CD4-positive, CD25-positive, alpha-beta regulatory T cell (primary cell): ENCODE measurements at regions not wholly inside any gene's neighbourhood (a gene's known extent, or its start where the extent isn't known, plus 50 kb on each side); places are given as distances from the start of the nearest gene placed in this dataset.
"Not testable (repeated sequence)": the region's sequence is repeated elsewhere in the genome, so short reads cannot be mapped to it uniquely, and the experiment has no call there.

ENCODE experiments used
- ATAC-seq, 2 donors: fragments of 150-1000 bp; cut with Tn5 transposase; one replicate each; pipeline ENCODE4 v1.10.0; 2021; ENCODE audit warnings: low read depth in 2 of 2, moderate number of reproducible peaks in 2 of 2, moderate library complexity in 1 of 2
- DNase-seq, 3 donors: peaks; one replicate each; pipeline versions ENCODE4 v3.0.0 to v3.0.0-alpha.2; 2012 to 2022; ENCODE audit warnings: mixed read lengths in 1 of 3
- H3K27ac ChIP-seq: one replicate; pipeline ENCODE4 v1.7.0; 2013; ENCODE audit warnings: mild to moderate bottlenecking, low read length; ENCODE audit not compliant: insufficient read depth, poor library complexity, severe bottlenecking
- H3K27me3 ChIP-seq: one replicate; pipeline ENCODE4 v1.7.0; 2013; ENCODE audit warnings: low read length; ENCODE audit not compliant: control insufficient read depth, insufficient read depth
- H3K36me3 ChIP-seq: one replicate; pipeline ENCODE4 v1.7.0; 2013; ENCODE audit warnings: mild to moderate bottlenecking, low read length, moderate library complexity; ENCODE audit not compliant: control insufficient read depth, insufficient read depth
- H3K4me1 ChIP-seq: 2 replicates; pipeline ENCODE4 v1.7.0; 2013; ENCODE audit warnings: mild to moderate bottlenecking, low read length; ENCODE audit not compliant: insufficient read depth, control insufficient read depth, poor library complexity, severe bottlenecking
- H3K4me3 ChIP-seq: one replicate; pipeline ENCODE4 v1.7.0; 2013; ENCODE audit warnings: low read depth, mild to moderate bottlenecking, low read length, moderate library complexity
- H3K9me3 ChIP-seq, 2 experiments: 1 replicate in 1 of 2; 2 replicates in 1 of 2; pipeline ENCODE4 v1.7.0; 2013; ENCODE audit warnings: low read length in 2 of 2, mild to moderate bottlenecking in 1 of 2, moderate library complexity in 1 of 2; ENCODE audit not compliant: control insufficient read depth in 2 of 2
- H3K27ac Mint-ChIP-seq, 3 donors: one replicate each; pipeline ENCODE4 v1.8.0; 2020 to 2022; ENCODE audit warnings: mild to moderate bottlenecking in 3 of 3, mixed read lengths in 3 of 3, moderate library complexity in 2 of 3
- H3K27me3 Mint-ChIP-seq: one replicate; pipeline ENCODE4 v1.8.0; 2022; ENCODE audit warnings: mild to moderate bottlenecking, mixed read lengths
- H3K36me3 Mint-ChIP-seq: one replicate; pipeline ENCODE4 v1.8.0; 2020; ENCODE audit warnings: mixed read lengths
- H3K4me1 Mint-ChIP-seq, 4 donors: one replicate each; pipeline ENCODE4 v1.8.0; 2020 to 2022; ENCODE audit warnings: mixed read lengths in 4 of 4, mild to moderate bottlenecking in 1 of 4
- H3K4me3 Mint-ChIP-seq, 4 donors: one replicate each; pipeline ENCODE4 v1.8.0; 2020 to 2022; ENCODE audit warnings: mild to moderate bottlenecking in 4 of 4, mixed read lengths in 4 of 4, moderate library complexity in 3 of 4
- H3K9me3 Mint-ChIP-seq, 7 donors: one replicate each; pipeline ENCODE4 v1.8.0; 2020 to 2022; ENCODE audit warnings: mixed read lengths in 7 of 7, mild to moderate bottlenecking in 3 of 7, moderate library complexity in 2 of 7

GRCh38 chr2:228430986-228431385 lies 249.5 kb upstream of the SPHKAP start:
- no peaks in the 10 kb centered on the region for H3K27me3 Mint-ChIP-seq
- H3K27ac Mint-ChIP-seq, result no peak overlapping the region
- H3K9me3 Mint-ChIP-seq, result peaks cover 0 to 31% (median 4%) of the 10 kb centered on the region in 7 donors
- H3K9me3 ChIP-seq, result no peaks in the 10 kb centered on the region
- no peak overlapping the region for H3K4me3 ChIP-seq
- H3K36me3 ChIP-seq, result no peaks in the 10 kb centered on the region
- no peaks in the 10 kb centered on the region for H3K4me1 ChIP-seq
- H3K4me1 Mint-ChIP-seq, result no peaks in the 10 kb centered on the region
- H3K27me3 ChIP-seq, result no peaks in the 10 kb centered on the region
- no peak overlapping the region for H3K27ac ChIP-seq
- ATAC-seq, result no peak
- H3K4me3 Mint-ChIP-seq, result no peak overlapping the region
- H3K36me3 Mint-ChIP-seq, result no peaks in the 10 kb centered on the region
- DNase-seq, result no peak

- Mint-ChIP-seq H3K4me3 (no peak overlapping the region), H3K36me3 (no peaks in the 10 kb centered on the region), H3K4me1 (no peaks in the 10 kb centered on the region), H3K9me3 (peaks cover 0 to 28% (median 8%) of the 10 kb centered on the region in 7 donors), H3K27ac (no peak overlapping the region), H3K27me3 (no peaks in the 10 kb centered on the region)
- Histone ChIP-seq H3K27ac (no peak overlapping the region), H3K27me3 (no peaks in the 10 kb centered on the region), H3K36me3 (no peaks in the 10 kb centered on the region), H3K9me3 (no peaks in the 10 kb centered on the region), H3K4me3 (no peak overlapping the region), H3K4me1 (no peaks in the 10 kb centered on the region)
- DNase-seq, result no peak
- no peak for ATAC-seq
Measured at GRCh38 chr2:228426502-228427216, 245.2 kb upstream of the SPHKAP start.

GRCh38 chr2:228425411-228426060 lies 244.0 kb upstream of the SPHKAP start:
- not testable (repeated sequence) for DNase-seq, H3K36me3 Mint-ChIP-seq, H3K27ac ChIP-seq, H3K4me1 Mint-ChIP-seq, H3K4me1 ChIP-seq, H3K4me3 Mint-ChIP-seq, H3K36me3 ChIP-seq, H3K27me3 ChIP-seq, ATAC-seq, H3K27me3 Mint-ChIP-seq, H3K9me3 ChIP-seq, H3K4me3 ChIP-seq, H3K27ac Mint-ChIP-seq
- peaks cover 0 to 20% (median 8%) of the 10 kb centered on the region in 7 donors for H3K9me3 Mint-ChIP-seq

- no peaks in the 10 kb centered on the region for H3K4me1 Mint-ChIP-seq
- Histone ChIP-seq H3K27me3 (no peaks in the 10 kb centered on the region), H3K4me3 (no peak overlapping the region), H3K36me3 (no peaks in the 10 kb centered on the region), H3K4me1 (no peaks in the 10 kb centered on the region), H3K27ac (no peak overlapping the region), H3K9me3 (no peaks in the 10 kb centered on the region)
- no peak for DNase-seq
- H3K9me3 Mint-ChIP-seq, result peaks cover 0 to 10% (median 3%) of the 10 kb centered on the region in 7 donors
- no peaks in the 10 kb centered on the region for H3K36me3 Mint-ChIP-seq
- H3K27ac Mint-ChIP-seq, result no peak overlapping the region
- no peak for ATAC-seq
- no peak overlapping the region for H3K4me3 Mint-ChIP-seq
- H3K27me3 Mint-ChIP-seq, result no peaks in the 10 kb centered on the region
Measured at GRCh38 chr2:228417956-228418355, 236.5 kb upstream of the SPHKAP start.

- Histone ChIP-seq H3K4me3 (no peak overlapping the region), H3K4me1 (no peaks in the 10 kb centered on the region), H3K36me3 (no peaks in the 10 kb centered on the region), H3K9me3 (no peaks in the 10 kb centered on the region), H3K27ac (no peak overlapping the region), H3K27me3 (no peaks in the 10 kb centered on the region)
- Mint-ChIP-seq H3K4me3 (no peak overlapping the region), H3K9me3 (peaks cover 0 to 10% (median 3%) of the 10 kb centered on the region in 7 donors), H3K36me3 (no peaks in the 10 kb centered on the region), H3K27me3 (no peaks in the 10 kb centered on the region), H3K4me1 (no peaks in the 10 kb centered on the region), H3K27ac (no peak overlapping the region)
- DNase-seq, result no peak
- ATAC-seq, result no peak
Measured at GRCh38 chr2:228417526-228417925, 236.0 kb upstream of the SPHKAP start.

GRCh38 chr2:228410061-228410460 lies 228.6 kb upstream of the SPHKAP start:
- no peak for DNase-seq
- H3K27ac ChIP-seq, result no peak overlapping the region

GRCh38 chr2:228409493-228409892 lies 228.0 kb upstream of the SPHKAP start:
- no peaks in the 10 kb centered on the region for H3K4me1 Mint-ChIP-seq
- H3K9me3 ChIP-seq, result no peaks in the 10 kb centered on the region
- no peaks in the 10 kb centered on the region for H3K36me3 ChIP-seq
- no peaks in the 10 kb centered on the region for H3K4me1 ChIP-seq
- H3K27ac ChIP-seq, result no peak overlapping the region
- H3K36me3 Mint-ChIP-seq, result no peaks in the 10 kb centered on the region
- DNase-seq (no peak), ATAC-seq (no peak)
- H3K27ac Mint-ChIP-seq, result no peak overlapping the region
- no peak overlapping the region for H3K4me3 Mint-ChIP-seq
- peaks cover 0 to 9% (median 3%) of the 10 kb centered on the region in 7 donors for H3K9me3 Mint-ChIP-seq
- H3K27me3 ChIP-seq, result no peaks in the 10 kb centered on the region
- no peak overlapping the region for H3K4me3 ChIP-seq
- no peaks in the 10 kb centered on the region for H3K27me3 Mint-ChIP-seq

More at GRCh38 chr2:228410061-228410460, 228.6 kb upstream of the SPHKAP start:
- H3K4me1 Mint-ChIP-seq, result no peaks in the 10 kb centered on the region
- ATAC-seq, result no peak
- H3K27me3 ChIP-seq, result no peaks in the 10 kb centered on the region
- H3K36me3 ChIP-seq, result no peaks in the 10 kb centered on the region
- peaks cover 0 to 9% (median 3%) of the 10 kb centered on the region in 7 donors for H3K9me3 Mint-ChIP-seq
- no peaks in the 10 kb centered on the region for H3K9me3 ChIP-seq
- H3K27me3 Mint-ChIP-seq, result no peaks in the 10 kb centered on the region
- no peak overlapping the region for H3K27ac Mint-ChIP-seq
- no peaks in the 10 kb centered on the region for H3K36me3 Mint-ChIP-seq
- no peaks in the 10 kb centered on the region for H3K4me1 ChIP-seq
- H3K4me3 ChIP-seq, result no peak overlapping the region
- H3K4me3 Mint-ChIP-seq, result no peak overlapping the region
